ENCODE measurements at regions not wholly inside any gene's neighbourhood (a gene's known extent, or its start where the extent isn't known, plus 50 kb on each side); places are given as distances from the start of the nearest gene placed in this dataset.

- ATAC-seq (no peak), DNase-seq (no peak)
- intact Hi-C loops (cut with DNase I), result no loop called here
- Histone ChIP-seq H3K27me3 (no peaks in the 10 kb centered on the region), H3K9me3 (no peaks in the 10 kb centered on the region), H3K27ac (no peak overlapping the region), H3K4me3 (no peak overlapping the region), H3K4me1 (no peaks in the 10 kb centered on the region), H3K36me3 (no peaks in the 10 kb centered on the region)
- 85 to 93% (median 87%) methylated on average over 1 of the region's 1 CpG for whole genome bisulfite sequencing, 4 donors
- no peak for TF ChIP-seq POLR2A (IDR thresholded peaks at IDR 0.05)
- TF ChIP-seq, protein P1, sequence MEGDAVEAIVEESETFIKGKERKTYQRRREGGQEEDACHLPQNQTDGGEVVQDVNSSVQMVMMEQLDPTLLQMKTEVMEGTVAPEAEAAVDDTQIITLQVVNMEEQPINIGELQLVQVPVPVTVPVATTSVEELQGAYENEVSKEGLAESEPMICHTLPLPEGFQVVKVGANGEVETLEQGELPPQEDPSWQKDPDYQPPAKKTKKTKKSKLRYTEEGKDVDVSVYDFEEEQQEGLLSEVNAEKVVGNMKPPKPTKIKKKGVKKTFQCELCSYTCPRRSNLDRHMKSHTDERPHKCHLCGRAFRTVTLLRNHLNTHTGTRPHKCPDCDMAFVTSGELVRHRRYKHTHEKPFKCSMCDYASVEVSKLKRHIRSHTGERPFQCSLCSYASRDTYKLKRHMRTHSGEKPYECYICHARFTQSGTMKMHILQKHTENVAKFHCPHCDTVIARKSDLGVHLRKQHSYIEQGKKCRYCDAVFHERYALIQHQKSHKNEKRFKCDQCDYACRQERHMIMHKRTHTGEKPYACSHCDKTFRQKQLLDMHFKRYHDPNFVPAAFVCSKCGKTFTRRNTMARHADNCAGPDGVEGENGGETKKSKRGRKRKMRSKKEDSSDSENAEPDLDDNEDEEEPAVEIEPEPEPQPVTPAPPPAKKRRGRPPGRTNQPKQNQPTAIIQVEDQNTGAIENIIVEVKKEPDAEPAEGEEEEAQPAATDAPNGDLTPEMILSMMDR (IDR thresholded peaks at IDR 0.05), result no peak
Measured at GRCh38 chr1:88001460-88001859, 672.8 kb downstream of the LMO4 start.

DNA sequence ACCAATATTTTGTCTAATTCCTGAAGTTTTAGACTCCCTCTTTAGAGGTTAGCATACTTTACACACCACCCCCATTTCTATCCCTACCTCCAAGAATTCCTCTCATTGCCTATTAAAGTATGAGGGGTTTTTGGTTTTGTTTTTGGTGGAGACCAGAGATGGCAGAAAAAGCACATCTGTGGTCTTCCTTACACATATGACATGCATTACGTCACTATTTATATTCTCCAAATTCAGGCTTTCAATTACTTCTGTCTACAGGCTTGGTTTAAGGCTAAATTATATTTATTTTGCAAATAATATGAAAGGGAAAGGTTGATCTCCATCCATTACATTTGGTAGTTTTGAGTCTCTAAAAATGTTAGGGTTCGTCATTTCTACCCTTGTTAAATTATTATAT, 674.6 kb downstream of the LMO4 start:
- ATAC-seq (no peak), DNase-seq (no peak)
- Histone ChIP-seq H3K4me3 (no peak overlapping the region), H3K27me3 (no peaks in the 10 kb centered on the region), H3K27ac (no peak overlapping the region), H3K9me3 (no peaks in the 10 kb centered on the region), H3K36me3 (no peaks in the 10 kb centered on the region), H3K4me1 (no peaks in the 10 kb centered on the region)
- TF ChIP-seq POLR2A (IDR thresholded peaks at IDR 0.05), result no peak
- TF ChIP-seq, protein P1 (IDR thresholded peaks at IDR 0.05), result no peak
- intact Hi-C loops (cut with DNase I), result no loop called here
- WGBS, 4 donors, result 88 to 92% (median 90%) methylated on average over 2 of the region's 2 CpGs

GRCh38 chr1:88009916-88010315, 674.2 kb upstream of the PKN2 start:
- ATAC-seq (no peak), DNase-seq (no peak)
- Histone ChIP-seq H3K4me3 (no peak overlapping the region), H3K27ac (no peak overlapping the region), H3K4me1 (no peaks in the 10 kb centered on the region), H3K27me3 (peaks cover 0 to 7% (median 0%) of the 10 kb centered on the region in 9 donors), H3K9me3 (no peaks in the 10 kb centered on the region), H3K36me3 (no peaks in the 10 kb centered on the region)
- intact Hi-C loops (cut with DNase I), result no loop called here
- 56 to 70% (median 65%) methylated on average over 1 of the region's 1 CpG for WGBS, 4 donors
- TF ChIP-seq POLR2A (IDR thresholded peaks at IDR 0.05), result no peak
- TF ChIP-seq, protein P1 (IDR thresholded peaks at IDR 0.05), result no peak

DNA sequence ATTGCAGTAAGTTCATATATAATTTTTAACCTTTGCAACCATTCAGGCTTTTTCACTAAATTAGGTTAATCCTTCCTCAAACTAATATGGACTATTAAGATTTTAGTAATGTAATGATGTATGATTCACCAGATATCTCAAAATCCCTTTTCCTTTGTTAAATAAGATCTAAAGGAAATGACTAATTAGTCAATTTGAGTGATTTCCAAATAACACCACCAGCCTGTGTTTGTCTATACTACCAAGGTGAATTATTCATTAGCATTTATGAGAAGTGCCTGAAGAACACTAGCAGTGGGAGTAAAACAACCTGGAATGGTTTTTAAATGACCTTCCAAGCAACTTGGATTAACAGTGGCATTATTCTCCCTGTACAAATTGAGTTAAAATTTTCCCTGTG, 670.6 kb upstream of the PKN2 start:
- no peak for TF ChIP-seq POLR2A (IDR thresholded peaks at IDR 0.05)
- TF ChIP-seq, protein P1 (IDR thresholded peaks at IDR 0.05), result no peak
- Histone ChIP-seq H3K4me1 (no peaks in the 10 kb centered on the region), H3K27ac (no peak overlapping the region), H3K36me3 (no peaks in the 10 kb centered on the region), H3K9me3 (no peaks in the 10 kb centered on the region), H3K4me3 (no peak overlapping the region), H3K27me3 (peaks cover 0 to 7% (median 0%) of the 10 kb centered on the region in 9 donors)
- DNase-seq, result no peak
- no peak for ATAC-seq
- intact Hi-C loops (cut with DNase I), result no loop called here
